SJSA1 (cell line): ENCODE measurements at regions not wholly inside any gene's neighbourhood (a gene's known extent, or its start where the extent isn't known, plus 50 kb on each side); places are given as distances from the start of the nearest gene placed in this dataset.
A peak's percentile ranks its signal among the peaks of the same experiment; 100 is the strongest.
"Not testable (repeated sequence)": the region's sequence is repeated elsewhere in the genome, so short reads cannot be mapped to it uniquely, and the experiment has no call there.

ENCODE experiments used
- DNase-seq, 2 experiments: peaks; one replicate each; pipeline ENCODE4 v3.0.0-alpha.2; 2015 to 2020; ENCODE audit warnings: low spot score in 2 of 2, low read depth in 1 of 2
- H3K27ac ChIP-seq: fragments of 250-450 bp; sonication (Bioruptor Pico); 2 replicates; pipeline ENCODE4 v1.5.1; 2020; ENCODE audit warnings: mild to moderate bottlenecking, moderate library complexity
- H3K27me3 ChIP-seq: fragments of 250-450 bp; sonication (Bioruptor Pico); replicated peaks from 2 replicates; pipeline ENCODE4 v1.5.1; 2020; ENCODE audit warnings: mild to moderate bottlenecking, moderate library complexity
- H3K36me3 ChIP-seq: fragments of 250-450 bp; sonication (Bioruptor Pico); 2 replicates; pipeline ENCODE4 v1.5.1; 2020; ENCODE audit warnings: mild to moderate bottlenecking
- H3K4me1 ChIP-seq: fragments of 250-450 bp; sonication (Bioruptor Pico); replicated peaks from 2 replicates; pipeline ENCODE4 v1.6.1; 2021; ENCODE audit warnings: mild to moderate bottlenecking
- H3K4me3 ChIP-seq: fragments of 250-450 bp; sonication (Bioruptor Pico); 2 replicates; pipeline ENCODE4 v1.5.1; 2020; ENCODE audit warnings: mild to moderate bottlenecking
- H3K9me3 ChIP-seq: fragments of 250-450 bp; sonication (Bioruptor Pico); replicated peaks from 2 replicates; pipeline ENCODE4 v1.5.1; 2020; ENCODE audit warnings: mild to moderate bottlenecking

DNA sequence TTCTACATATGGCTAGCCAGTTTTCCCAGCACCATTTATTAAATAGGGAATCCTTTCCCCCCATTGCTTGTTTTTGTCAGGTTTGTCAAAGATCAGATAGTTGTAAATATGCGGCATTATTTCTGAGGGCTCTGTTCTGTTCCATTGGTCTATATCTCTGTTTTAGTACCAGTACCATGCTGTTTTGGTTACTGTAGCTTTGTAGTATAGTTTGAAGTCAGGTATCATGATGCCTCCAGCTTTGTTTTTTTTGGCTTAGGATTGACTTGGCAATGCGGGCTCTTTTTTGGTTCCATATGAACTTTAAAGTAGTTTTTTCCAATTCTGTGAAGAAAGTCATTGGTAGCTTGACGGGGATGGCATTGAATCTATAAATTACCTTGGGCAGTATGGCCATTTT lies 60.0 kb upstream of the GPC3 start:
- not testable (repeated sequence) for H3K4me1 ChIP-seq, H3K27ac ChIP-seq, DNase-seq, H3K27me3 ChIP-seq, H3K4me3 ChIP-seq, H3K36me3 ChIP-seq, H3K9me3 ChIP-seq

DNA sequence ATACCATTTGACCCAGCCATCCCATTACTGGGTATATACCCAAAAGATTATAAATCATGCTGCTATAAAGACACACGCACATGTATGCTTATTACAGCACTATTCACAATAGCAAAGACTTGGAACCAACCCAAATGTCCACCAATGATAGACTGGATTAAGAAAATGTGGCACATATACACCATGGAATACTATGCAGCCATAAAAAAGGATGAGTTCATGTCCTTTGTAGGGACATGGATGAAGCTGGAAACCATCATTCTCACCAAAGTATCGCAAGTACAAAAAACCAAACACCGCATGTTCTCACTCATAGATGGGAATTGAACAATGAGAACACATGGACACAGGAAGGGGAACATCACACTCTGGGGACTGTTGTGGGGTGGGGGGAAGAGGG lies 81.7 kb upstream of the GPC3 start:
- H3K27me3 ChIP-seq, H3K4me1 ChIP-seq, H3K4me3 ChIP-seq, H3K9me3 ChIP-seq, DNase-seq, H3K27ac ChIP-seq, H3K36me3 ChIP-seq: not testable (repeated sequence)

DNA sequence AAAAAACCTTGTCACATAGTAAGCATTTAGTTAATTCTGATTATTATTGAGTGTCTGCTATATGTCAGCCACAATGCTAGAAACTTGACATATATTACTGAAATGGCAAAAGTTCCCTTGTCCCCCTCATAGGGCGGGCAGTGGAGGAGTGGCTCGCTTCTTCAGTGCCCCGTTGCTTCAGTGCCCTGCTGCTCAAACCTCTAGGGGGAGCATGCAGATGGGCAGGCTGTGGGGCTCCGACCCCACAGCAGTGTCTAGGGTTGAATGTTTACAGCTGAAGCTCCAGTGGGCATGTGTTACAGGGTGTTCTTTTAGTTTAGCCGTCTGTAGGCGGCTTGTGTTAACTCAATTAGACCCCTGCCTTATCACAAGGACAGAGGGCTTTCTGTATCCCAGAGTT lies 86.5 kb upstream of the GPC3 start:
- not testable (repeated sequence) for H3K27me3 ChIP-seq, H3K36me3 ChIP-seq, H3K27ac ChIP-seq, DNase-seq, H3K4me3 ChIP-seq, H3K9me3 ChIP-seq, H3K4me1 ChIP-seq

DNA sequence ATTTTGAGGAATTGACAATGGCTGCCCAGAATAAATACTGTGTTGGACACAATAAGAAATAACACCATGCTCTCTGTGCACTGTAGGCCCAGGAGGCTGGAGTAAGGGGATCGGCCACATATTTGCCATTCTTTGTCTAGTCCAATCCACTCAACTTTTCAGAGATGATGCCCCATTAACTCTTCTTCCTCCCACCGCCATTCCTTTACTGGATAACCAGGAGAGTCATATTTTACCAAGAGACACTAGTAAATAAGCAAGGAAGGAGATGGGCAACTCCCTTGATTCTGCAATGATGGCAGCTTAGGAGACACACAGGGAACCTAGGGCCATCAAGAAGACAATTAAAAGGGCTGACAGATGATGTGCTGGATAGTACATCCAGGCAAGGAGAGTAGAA lies 87.9 kb upstream of the GPC3 start:
- Histone ChIP-seq H3K27ac (no peak overlapping the region), H3K36me3 (no peaks in the 10 kb centered on the region), H3K4me1 (no peaks in the 10 kb centered on the region), H3K4me3 (no peak overlapping the region), H3K27me3 (no peaks in the 10 kb centered on the region), H3K9me3 (no peaks in the 10 kb centered on the region)
- DNase-seq = no peak

DNA sequence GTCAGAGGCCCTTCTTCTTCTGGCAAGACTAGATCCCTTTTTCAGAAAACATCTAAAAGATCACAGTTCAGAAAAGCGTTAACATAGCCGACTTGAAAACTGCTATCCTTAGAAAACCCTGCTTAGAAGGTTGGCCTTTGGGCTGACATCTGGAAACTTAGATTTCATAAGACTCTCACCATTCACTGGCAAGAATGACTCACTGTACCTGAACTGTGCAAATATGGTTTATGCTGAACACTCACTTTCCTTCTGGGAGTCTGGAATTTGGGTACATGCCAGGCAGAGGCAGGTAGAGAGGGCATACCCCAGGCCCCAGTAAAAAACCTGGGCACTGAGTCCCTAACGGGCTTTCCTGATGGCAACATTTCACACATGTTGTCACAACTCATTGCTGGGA lies 88.8 kb upstream of the GPC3 start:
- DNase-seq = no peak
- H3K4me1 ChIP-seq = no peaks in the 10 kb centered on the region
- no peaks in the 10 kb centered on the region for H3K9me3 ChIP-seq
- no peaks in the 10 kb centered on the region for H3K36me3 ChIP-seq
- no peak overlapping the region for H3K4me3 ChIP-seq
- no peak overlapping the region for H3K27ac ChIP-seq
- no peaks in the 10 kb centered on the region for H3K27me3 ChIP-seq

DNA sequence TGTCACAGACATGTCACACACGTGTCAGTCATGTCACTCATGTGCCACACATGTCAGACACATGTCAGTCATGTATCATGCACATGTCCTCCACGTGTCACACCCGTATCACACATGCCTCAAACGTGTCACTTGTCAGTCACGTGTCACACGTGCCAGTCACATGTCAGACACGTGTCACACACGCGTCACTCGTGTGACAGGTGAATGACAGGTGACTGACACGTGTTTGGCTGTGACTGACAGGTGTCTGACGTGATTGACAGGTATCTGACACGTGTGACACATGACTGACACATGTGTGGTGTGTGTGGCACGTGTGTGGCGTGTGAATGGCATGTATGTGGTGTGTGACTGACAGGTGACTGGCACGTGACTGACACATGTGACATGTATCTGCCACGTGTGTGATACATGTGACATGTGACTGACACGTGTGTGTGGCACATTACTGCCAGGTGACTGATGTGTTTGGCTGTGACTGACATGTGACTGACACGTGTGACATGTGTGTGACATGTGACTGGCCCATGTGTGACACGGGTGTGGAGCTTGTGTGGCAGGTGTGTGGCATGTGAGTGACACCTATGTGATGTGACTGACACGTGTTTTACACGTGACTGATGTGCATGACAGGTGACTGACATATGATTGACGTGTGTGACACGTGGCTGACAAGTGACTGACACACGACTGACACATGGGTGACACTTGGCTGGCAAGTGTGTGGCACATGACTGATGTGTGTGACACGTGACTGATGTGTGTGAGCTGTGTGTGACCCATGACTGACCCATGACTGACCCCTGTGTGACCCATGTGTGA lies 90.7 kb upstream of the GPC3 start:
- H3K27me3 ChIP-seq = no peaks in the 10 kb centered on the region
- H3K4me3 ChIP-seq = no peak overlapping the region
- no peaks in the 10 kb centered on the region for H3K4me1 ChIP-seq
- H3K9me3 ChIP-seq = no peaks in the 10 kb centered on the region
- H3K36me3 ChIP-seq = no peaks in the 10 kb centered on the region
- H3K27ac ChIP-seq = no peak overlapping the region
- no peak for DNase-seq

DNA sequence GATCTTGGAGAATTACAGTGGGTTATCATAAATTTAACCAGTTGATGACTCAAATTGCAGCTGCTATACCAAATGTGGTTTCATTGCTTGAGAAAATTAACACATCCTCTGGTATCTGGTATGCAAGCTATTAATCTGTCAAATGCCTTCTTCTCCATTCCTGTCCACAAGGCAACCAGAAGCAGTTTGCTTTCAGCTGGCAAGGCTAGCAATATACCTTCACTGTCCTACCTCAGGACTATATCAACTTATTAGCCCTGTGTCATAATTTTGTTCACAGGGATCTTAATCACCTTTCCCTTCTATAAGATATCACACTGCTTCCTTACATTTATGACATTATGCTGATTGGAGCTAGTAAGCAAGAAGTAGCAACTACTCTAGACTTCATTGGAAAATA lies 110.0 kb upstream of the GPC3 start:
- H3K4me3 ChIP-seq = no peak overlapping the region
- H3K36me3 ChIP-seq = no peaks in the 10 kb centered on the region
- H3K9me3 ChIP-seq = no peaks in the 10 kb centered on the region
- DNase-seq = no peak
- H3K27me3 ChIP-seq = no peaks in the 10 kb centered on the region
- no peaks in the 10 kb centered on the region for H3K4me1 ChIP-seq
- H3K27ac ChIP-seq = no peak overlapping the region

DNA sequence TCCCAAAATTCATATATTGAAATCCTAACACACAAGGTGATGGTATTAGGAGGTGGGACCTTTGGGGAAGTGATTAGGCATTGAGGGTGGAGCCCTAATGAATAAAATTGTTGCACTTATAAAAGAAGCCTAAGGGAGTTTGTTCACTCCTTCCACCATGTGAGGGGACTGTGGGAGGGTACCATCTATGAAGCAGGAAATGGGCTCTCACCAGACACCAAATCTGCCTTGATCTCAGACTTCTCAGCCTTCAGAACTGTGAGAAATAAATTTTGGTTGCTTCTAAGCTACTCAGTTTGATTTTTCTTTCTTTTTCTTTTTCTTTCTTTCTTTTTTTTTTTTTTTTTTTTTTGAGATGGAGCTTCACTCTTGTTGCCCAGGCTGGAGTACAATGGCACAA lies 116.2 kb upstream of the GPC3 start:
- no peak for DNase-seq
- Histone ChIP-seq H3K36me3 (no peaks in the 10 kb centered on the region), H3K4me1 (no peaks in the 10 kb centered on the region), H3K27ac (no peak overlapping the region), H3K4me3 (no peak overlapping the region), H3K27me3 (no peaks in the 10 kb centered on the region), H3K9me3 (no peaks in the 10 kb centered on the region)

DNA sequence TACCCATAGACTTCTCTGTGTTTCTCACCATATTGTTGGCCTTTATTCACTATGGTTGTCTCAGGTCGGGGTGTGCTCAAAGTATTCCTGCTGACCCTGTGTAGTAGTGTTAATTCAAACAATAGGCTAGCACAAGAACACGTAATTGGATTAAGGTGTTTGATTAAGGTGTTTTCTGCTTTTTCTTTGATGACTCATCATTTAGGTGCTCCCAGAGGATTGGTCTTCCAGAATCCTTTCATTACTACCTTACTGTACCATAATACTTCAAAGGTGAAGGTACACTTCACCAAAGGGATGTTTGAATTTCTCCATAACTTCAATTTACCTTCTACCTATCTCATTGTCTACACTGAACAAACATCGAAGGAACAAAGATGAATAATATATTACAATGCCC lies 121.7 kb upstream of the CCDC160 start:
- Histone ChIP-seq H3K36me3 (no peaks in the 10 kb centered on the region), H3K4me3 (no peak overlapping the region), H3K27me3 (no peaks in the 10 kb centered on the region), H3K27ac (no peak overlapping the region), H3K4me1 (no peaks in the 10 kb centered on the region), H3K9me3 (no peaks in the 10 kb centered on the region)
- DNase-seq = no peak

DNA sequence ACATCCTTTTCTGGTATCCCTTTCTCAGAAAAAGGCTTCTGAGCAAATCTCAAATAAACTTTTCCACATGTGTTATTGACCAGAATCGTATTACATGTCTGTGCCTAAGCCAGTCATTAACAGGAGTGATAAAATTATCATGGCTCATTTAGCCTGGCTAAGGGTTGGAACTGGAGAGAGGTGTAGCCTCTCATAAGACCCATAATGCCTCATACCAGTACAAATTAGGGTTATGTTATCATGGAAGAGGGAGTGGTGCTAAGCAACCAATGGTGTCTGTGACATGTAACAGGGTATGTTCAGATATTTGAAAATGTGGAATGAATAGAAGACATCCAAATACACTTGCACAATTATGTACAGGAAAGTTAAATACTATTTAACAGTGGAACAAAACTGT lies 99.6 kb upstream of the CCDC160 start:
- DNase-seq = no peak
- H3K27ac ChIP-seq = no peak overlapping the region
- H3K4me3 ChIP-seq = no peak overlapping the region
- no peaks in the 10 kb centered on the region for H3K9me3 ChIP-seq
- H3K27me3 ChIP-seq = no peaks in the 10 kb centered on the region
- H3K36me3 ChIP-seq = no peaks in the 10 kb centered on the region
- H3K4me1 ChIP-seq = no peaks in the 10 kb centered on the region

DNA sequence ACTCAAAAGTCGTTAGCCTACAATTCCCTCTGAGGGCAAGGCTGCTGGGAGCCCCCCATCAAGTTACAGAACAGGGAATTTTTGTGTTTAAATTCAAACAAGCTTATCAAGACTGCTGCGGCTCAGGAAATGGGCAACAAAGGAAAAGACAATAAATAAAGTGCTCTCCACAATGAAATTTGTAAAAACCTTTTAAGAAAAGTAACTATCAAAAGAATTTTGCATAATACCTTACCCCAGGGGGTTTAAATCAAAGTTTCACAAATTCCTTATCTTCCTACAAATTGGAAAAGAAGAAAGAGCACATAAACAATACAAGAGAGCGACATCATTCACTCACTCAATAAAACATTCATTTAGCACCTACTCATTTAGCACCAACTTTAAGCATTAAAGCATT lies 97.9 kb upstream of the CCDC160 start:
- H3K4me1 ChIP-seq = no peaks in the 10 kb centered on the region
- no peak for DNase-seq
- H3K4me3 ChIP-seq = no peak overlapping the region
- H3K27me3 ChIP-seq = no peaks in the 10 kb centered on the region
- H3K36me3 ChIP-seq = no peaks in the 10 kb centered on the region
- no peaks in the 10 kb centered on the region for H3K9me3 ChIP-seq
- no peak overlapping the region for H3K27ac ChIP-seq

DNA sequence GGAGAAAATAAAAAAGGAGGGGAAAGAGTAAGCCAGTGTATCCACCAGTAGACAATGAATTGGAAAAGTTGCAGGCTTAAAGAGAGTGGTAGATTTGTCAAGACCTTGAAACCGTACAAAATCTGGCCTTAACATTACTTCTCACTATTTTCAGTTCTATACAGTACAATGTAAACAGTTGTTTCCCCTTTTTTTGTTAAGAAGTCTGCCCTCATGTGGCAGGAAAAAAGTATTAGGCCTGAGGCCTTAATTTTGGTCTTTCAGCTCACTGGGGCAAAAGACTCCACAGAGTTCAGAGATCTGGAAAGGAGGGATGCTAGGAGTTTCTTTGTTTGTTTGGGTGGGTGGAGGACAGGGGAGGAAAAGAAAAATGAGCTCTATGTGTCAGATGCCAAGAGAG lies 92.8 kb upstream of the CCDC160 start:
- no peak overlapping the region for H3K27ac ChIP-seq
- no peaks in the 10 kb centered on the region for H3K27me3 ChIP-seq
- peak in 1 of 2 experiments; percentile 11 for DNase-seq
- no peaks in the 10 kb centered on the region for H3K9me3 ChIP-seq
- H3K36me3 ChIP-seq = no peaks in the 10 kb centered on the region
- H3K4me1 ChIP-seq = no peaks in the 10 kb centered on the region
- H3K4me3 ChIP-seq = no peak overlapping the region

DNA sequence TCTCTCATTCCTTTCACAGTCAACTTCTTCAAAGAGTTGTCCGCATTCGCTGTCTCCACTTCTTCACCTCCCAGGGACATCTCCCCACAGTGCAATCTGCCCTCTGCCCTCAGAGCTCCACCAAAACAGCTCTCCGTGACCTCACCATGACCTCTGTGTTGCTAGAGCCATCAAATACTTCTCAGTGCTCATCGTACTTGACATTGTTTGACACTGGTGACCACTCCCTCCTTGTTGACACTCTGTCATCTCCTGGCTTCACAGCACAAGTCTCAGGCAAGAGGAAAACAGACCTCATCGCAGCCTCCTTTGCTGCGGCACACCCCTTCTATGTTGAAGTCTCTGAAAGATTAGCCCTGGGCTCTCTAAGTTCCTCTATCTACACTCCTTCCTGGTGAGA lies 90.5 kb upstream of the CCDC160 start:
- no peak overlapping the region for H3K27ac ChIP-seq
- H3K4me3 ChIP-seq = no peak overlapping the region
- H3K27me3 ChIP-seq = no peaks in the 10 kb centered on the region
- DNase-seq = no peak
- no peaks in the 10 kb centered on the region for H3K9me3 ChIP-seq
- no peaks in the 10 kb centered on the region for H3K36me3 ChIP-seq
- H3K4me1 ChIP-seq = no peaks in the 10 kb centered on the region

DNA sequence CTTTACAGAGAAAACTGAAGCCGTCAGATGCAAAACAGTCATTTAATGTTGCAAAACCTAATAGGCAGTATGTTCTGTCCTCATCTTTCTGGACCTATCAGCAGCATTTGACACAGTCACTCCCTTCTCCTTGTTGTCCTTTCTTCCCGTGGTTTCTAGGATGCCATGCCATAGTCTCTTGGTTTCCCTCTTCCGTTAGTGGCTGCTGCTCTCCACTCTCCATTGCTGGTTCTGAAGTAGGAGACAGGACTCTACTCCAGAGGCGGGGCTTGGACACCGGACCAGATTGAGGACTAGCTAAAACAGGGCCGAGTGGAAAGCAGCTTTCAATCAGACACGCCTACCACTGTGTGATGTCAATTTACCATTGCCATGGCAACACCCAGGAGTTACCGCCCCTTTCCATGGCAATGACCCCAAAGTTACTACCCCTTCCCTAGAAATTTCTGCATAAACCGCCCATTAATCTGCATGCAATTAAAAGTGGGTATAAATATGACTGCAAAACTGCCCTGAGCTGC lies 88.8 kb upstream of the CCDC160 start:
- H3K4me3 ChIP-seq = no peak overlapping the region
- H3K4me1 ChIP-seq = no peaks in the 10 kb centered on the region
- no peak for DNase-seq

More for the DNA sequence above, 88.8 kb upstream of the CCDC160 start:
- H3K27me3 ChIP-seq = no peaks in the 10 kb centered on the region
- no peaks in the 10 kb centered on the region for H3K36me3 ChIP-seq
- no peaks in the 10 kb centered on the region for H3K9me3 ChIP-seq
- H3K27ac ChIP-seq = no peak overlapping the region
